ENCODE measurements at regions not wholly inside any gene's neighbourhood (a gene's known extent, or its start where the extent isn't known, plus 50 kb on each side); places are given as distances from the start of the nearest gene placed in this dataset.

- no peak overlapping the region for H3K27ac Mint-ChIP-seq (ENCODE audit: unreplicated experiment)
- H3K4me1 Mint-ChIP-seq (ENCODE audit: low read depth): no peaks in the 10 kb centered on the region
- no peaks in the 10 kb centered on the region for H3K9me3 Mint-ChIP-seq (ENCODE audit: low read depth)
- H3K27me3 Mint-ChIP-seq (ENCODE audit: low read depth): peaks cover 11% of the 10 kb centered on the region
- DNase-seq (ENCODE audit: low spot score): no peak
- H3K4me3 Mint-ChIP-seq (ENCODE audit: unreplicated experiment): no peak overlapping the region
- no peak for TF ChIP-seq CTCF (IDR thresholded peaks at IDR 0.05)
- H3K36me3 Mint-ChIP-seq (ENCODE audit: low read depth): no peaks in the 10 kb centered on the region
Observed at GRCh38 chr2:75317316-75317715, 118.0 kb upstream of the TACR1 start.

- no peak for TF ChIP-seq CTCF (IDR thresholded peaks at IDR 0.05)
- Mint-ChIP-seq H3K4me3 (ENCODE audit: unreplicated experiment) (no peak overlapping the region), H3K27me3 (ENCODE audit: low read depth) (peaks cover 11% of the 10 kb centered on the region), H3K27ac (ENCODE audit: unreplicated experiment) (no peak overlapping the region), H3K9me3 (ENCODE audit: low read depth) (no peaks in the 10 kb centered on the region), H3K36me3 (ENCODE audit: low read depth) (no peaks in the 10 kb centered on the region), H3K4me1 (ENCODE audit: low read depth) (no peaks in the 10 kb centered on the region)
- DNase-seq (ENCODE audit: low spot score): no peak
Observed at GRCh38 chr2:75315436-75315835, 116.1 kb upstream of the TACR1 start.

- no peak for TF ChIP-seq CTCF (IDR thresholded peaks at IDR 0.05)
- H3K36me3 Mint-ChIP-seq (ENCODE audit: low read depth): no peaks in the 10 kb centered on the region
- H3K4me1 Mint-ChIP-seq (ENCODE audit: low read depth): no peaks in the 10 kb centered on the region
- peaks cover 5% of the 10 kb centered on the region for H3K27me3 Mint-ChIP-seq (ENCODE audit: low read depth)
- DNase-seq (ENCODE audit: low spot score): no peak
- H3K4me3 Mint-ChIP-seq (ENCODE audit: unreplicated experiment): no peak overlapping the region
- H3K27ac Mint-ChIP-seq (ENCODE audit: unreplicated experiment): no peak overlapping the region
- H3K9me3 Mint-ChIP-seq (ENCODE audit: low read depth): no peaks in the 10 kb centered on the region
Observed at GRCh38 chr2:75311993-75312392, 112.7 kb upstream of the TACR1 start.

GRCh38 chr2:75311521-75311920 lies 112.2 kb upstream of the TACR1 start:
- H3K4me1 Mint-ChIP-seq (ENCODE audit: low read depth): no peaks in the 10 kb centered on the region
- no peak overlapping the region for H3K27ac Mint-ChIP-seq (ENCODE audit: unreplicated experiment)
- no peak for TF ChIP-seq CTCF (IDR thresholded peaks at IDR 0.05)
- no peaks in the 10 kb centered on the region for H3K36me3 Mint-ChIP-seq (ENCODE audit: low read depth)
- H3K4me3 Mint-ChIP-seq (ENCODE audit: unreplicated experiment): no peak overlapping the region
- no peak for DNase-seq (ENCODE audit: low spot score)
- H3K9me3 Mint-ChIP-seq (ENCODE audit: low read depth): no peaks in the 10 kb centered on the region
- H3K27me3 Mint-ChIP-seq (ENCODE audit: low read depth): peaks cover 1% of the 10 kb centered on the region

GRCh38 chr2:75310876-75311275 lies 111.6 kb upstream of the TACR1 start:
- H3K4me1 Mint-ChIP-seq (ENCODE audit: low read depth): no peaks in the 10 kb centered on the region
- H3K36me3 Mint-ChIP-seq (ENCODE audit: low read depth): no peaks in the 10 kb centered on the region
- H3K4me3 Mint-ChIP-seq (ENCODE audit: unreplicated experiment): no peak overlapping the region
- no peak for DNase-seq (ENCODE audit: low spot score)
- H3K27ac Mint-ChIP-seq (ENCODE audit: unreplicated experiment): no peak overlapping the region
- no peak for TF ChIP-seq CTCF (IDR thresholded peaks at IDR 0.05)
- H3K9me3 Mint-ChIP-seq (ENCODE audit: low read depth): no peaks in the 10 kb centered on the region
- H3K27me3 Mint-ChIP-seq (ENCODE audit: low read depth): peaks cover 1% of the 10 kb centered on the region

All from chondrocyte (in vitro differentiated cells).